Activated CD4-positive, CD25-positive, alpha-beta regulatory T cell (primary cell): ENCODE measurements at regions not wholly inside any gene's neighbourhood (a gene's known extent, or its start where the extent isn't known, plus 50 kb on each side); places are given as distances from the start of the nearest gene placed in this dataset.
A peak's percentile ranks its signal among the peaks of the same experiment; 100 is the strongest.
"Not testable (repeated sequence)": the region's sequence is repeated elsewhere in the genome, so short reads cannot be mapped to it uniquely, and the experiment has no call there.

Source experiments
- DNase-seq, 4 experiments: peaks; one replicate each; lab custom pipeline; 2025; lab: John Stamatoyannopoulos, UW

- DNase-seq, result not testable (repeated sequence)
Measured at GRCh38 chr21:17327715-17328114, 185.1 kb upstream of the CXADR start.

- DNase-seq, result no peak
Measured at GRCh38 chr21:17334484-17334883, 178.4 kb upstream of the CXADR start.

GRCh38 chr21:17340081-17340480 lies 172.8 kb upstream of the CXADR start:
- DNase-seq, result no peak

GRCh38 chr21:17343055-17343454 lies 169.8 kb upstream of the CXADR start:
- no peak for DNase-seq

GRCh38 chr21:17348357-17348756 lies 164.5 kb upstream of the CXADR start:
- no peak for DNase-seq

- no peak for DNase-seq
Measured at GRCh38 chr21:17348849-17349248, 164.0 kb upstream of the CXADR start.

- DNase-seq, result no peak
Measured at GRCh38 chr21:17351766-17352165, 161.1 kb upstream of the CXADR start.

GRCh38 chr21:17352996-17353655 lies 159.7 kb upstream of the CXADR start:
- DNase-seq, result no peak

GRCh38 chr21:17359781-17360180 lies 153.1 kb upstream of the CXADR start:
- no peak for DNase-seq

- DNase-seq, result no peak
Measured at GRCh38 chr21:17368748-17369363, 144.0 kb upstream of the CXADR start.

GRCh38 chr21:17370263-17370662 lies 142.6 kb upstream of the CXADR start:
- no peak for DNase-seq

- no peak for DNase-seq
Measured at GRCh38 chr21:17370916-17371315, 141.9 kb upstream of the CXADR start.

GRCh38 chr21:17371450-17371849 lies 141.4 kb upstream of the CXADR start:
- DNase-seq, result no peak

GRCh38 chr21:17372200-17372599 lies 140.6 kb upstream of the CXADR start:
- no peak for DNase-seq

- no peak for DNase-seq
Measured at GRCh38 chr21:17386498-17386897, 126.3 kb upstream of the CXADR start.

- peak in 2 of 4 experiments; percentile 0 to 17 for DNase-seq
Measured at GRCh38 chr21:17387030-17387617, 125.7 kb upstream of the CXADR start.

GRCh38 chr21:17388226-17388625 lies 124.6 kb upstream of the CXADR start:
- no peak for DNase-seq

GRCh38 chr21:17389311-17389710 lies 123.5 kb upstream of the CXADR start:
- DNase-seq, result no peak

GRCh38 chr21:17390569-17390968 lies 122.3 kb upstream of the CXADR start:
- no peak for DNase-seq

- DNase-seq, result no peak
Measured at GRCh38 chr21:17391811-17392340, 121.0 kb upstream of the CXADR start.

- DNase-seq, result no peak
Measured at GRCh38 chr21:17393413-17393812, 119.4 kb upstream of the CXADR start.

GRCh38 chr21:17396948-17397347 lies 115.9 kb upstream of the CXADR start:
- no peak for DNase-seq

- DNase-seq, result no peak
Measured at GRCh38 chr21:17397703-17398102, 115.1 kb upstream of the CXADR start.
